CD14-positive monocyte (primary cell): ENCODE measurements at regions not wholly inside any gene's neighbourhood (a gene's known extent, or its start where the extent isn't known, plus 50 kb on each side); places are given as distances from the start of the nearest gene placed in this dataset.

Experiments used
- DNase-seq, 3 donors: peaks; one replicate each; pipeline ENCODE4 v3.0.0-alpha.2; 2011 to 2022
- H2AFZ ChIP-seq: 2 replicates; pipeline ENCODE4 v1.6.0; 2012; ENCODE audit warnings: mild to moderate bottlenecking, low read depth, low read length, inconsistent platforms; ENCODE audit not compliant: insufficient read depth, poor library complexity, severe bottlenecking
- H3K27ac ChIP-seq, 2 donors: 1 replicate in 1 of 2; 2 replicates in 1 of 2; pipeline ENCODE4 v1.5.1; 2012 to 2013; ENCODE audit warnings: low read length in 2 of 2, control low read depth in 1 of 2, inconsistent platforms in 1 of 2, low read depth in 1 of 2, mild to moderate bottlenecking in 1 of 2
- H3K27me3 ChIP-seq, 2 donors: one replicate each; pipeline versions ENCODE4 v1.6.0 to v1.6.1; 2011 to 2013; ENCODE audit warnings: low read length in 2 of 2; ENCODE audit not compliant: control insufficient read depth in 2 of 2, insufficient read depth in 2 of 2
- H3K36me3 ChIP-seq, 2 donors: replicated peaks in 1 of 2; 1 replicate in 1 of 2; 2 replicates in 1 of 2; pipeline versions ENCODE4 v1.5.1 to v1.6.1; 2012 to 2013; ENCODE audit warnings: low read length in 2 of 2, control low read depth in 1 of 2, inconsistent platforms in 1 of 2, mild to moderate bottlenecking in 1 of 2; ENCODE audit not compliant: insufficient read depth in 2 of 2, control insufficient read depth in 1 of 2
- H3K4me1 ChIP-seq, 2 donors: 1 replicate in 1 of 2; 2 replicates in 1 of 2; pipeline versions ENCODE4 v1.5.1 to v1.6.1; 2012 to 2013; ENCODE audit warnings: low read length in 2 of 2, control low read depth in 1 of 2, inconsistent platforms in 1 of 2, mild to moderate bottlenecking in 1 of 2, moderate library complexity in 1 of 2; ENCODE audit not compliant: insufficient read depth in 2 of 2, control insufficient read depth in 1 of 2
- H3K4me2 ChIP-seq: replicated peaks from 2 replicates; pipeline ENCODE3; 2012; ENCODE audit warnings: low read length, moderate library complexity, mild to moderate bottlenecking; ENCODE audit not compliant: poor library complexity, severe bottlenecking; ENCODE audit errors: extremely low read depth
- H3K4me3 ChIP-seq, 3 experiments: fragments of 200-600 bp in 1 of 3; sonication (generic) in 1 of 3; replicated peaks in 1 of 3; 1 replicate in 2 of 3; 2 replicates in 1 of 3; pipeline ENCODE4 v1.5.1; 2011 to 2013; ENCODE audit warnings: low read length in 3 of 3, mild to moderate bottlenecking in 3 of 3, control low read depth in 2 of 3, low read depth in 2 of 3, inconsistent platforms in 1 of 3, moderate library complexity in 1 of 3
- H3K79me2 ChIP-seq: 2 replicates; pipeline ENCODE4 v1.6.0; 2012; ENCODE audit warnings: mild to moderate bottlenecking, control low read depth, inconsistent platforms, low read length, moderate library complexity; ENCODE audit not compliant: insufficient read depth
- H3K9ac ChIP-seq: 2 replicates; pipeline ENCODE4 v1.6.0; 2017; ENCODE audit warnings: low read length, mild to moderate bottlenecking; ENCODE audit not compliant: insufficient read depth, poor library complexity, severe bottlenecking
- H3K9me3 ChIP-seq, 2 donors: replicated peaks in 1 of 2; 1 replicate in 1 of 2; 2 replicates in 1 of 2; pipeline versions ENCODE4 v1.5.1 to v1.6.1; 2012 to 2013; ENCODE audit warnings: low read length in 2 of 2, control low read depth in 1 of 2; ENCODE audit not compliant: control insufficient read depth in 1 of 2, insufficient read depth in 1 of 2
- H4K20me1 ChIP-seq: 2 replicates; pipeline ENCODE4 v1.6.0; 2012; ENCODE audit warnings: mild to moderate bottlenecking, low read length, control low read depth, moderate library complexity; ENCODE audit not compliant: insufficient read depth
- H3K27ac Mint-ChIP-seq, 7 donors: one replicate each; pipeline ENCODE4 v1.8.0; 2020; ENCODE audit warnings: mild to moderate bottlenecking in 7 of 7, mixed read lengths in 7 of 7, moderate library complexity in 6 of 7, inconsistent platforms in 2 of 7
- H3K27me3 Mint-ChIP-seq, 3 donors: one replicate each; pipeline ENCODE4 v1.8.0; 2021 to 2022; ENCODE audit warnings: low read depth in 3 of 3, mild to moderate bottlenecking in 3 of 3, mixed read lengths in 3 of 3, moderate library complexity in 3 of 3, inconsistent platforms in 1 of 3
- H3K36me3 Mint-ChIP-seq, 2 donors: one replicate each; pipeline ENCODE4 v1.8.0; 2020; ENCODE audit warnings: mixed read lengths in 2 of 2, inconsistent platforms in 1 of 2, mild to moderate bottlenecking in 1 of 2
- H3K4me1 Mint-ChIP-seq: one replicate; pipeline ENCODE4 v1.8.0; 2020; ENCODE audit warnings: mild to moderate bottlenecking, mixed read lengths
- H3K4me3 Mint-ChIP-seq, 2 donors: one replicate each; pipeline ENCODE4 v1.8.0; 2020; ENCODE audit warnings: mild to moderate bottlenecking in 2 of 2, mixed read lengths in 2 of 2, moderate library complexity in 1 of 2
- H3K9me3 Mint-ChIP-seq, 7 donors: one replicate each; pipeline ENCODE4 v1.8.0; 2020 to 2022; ENCODE audit warnings: mixed read lengths in 7 of 7, mild to moderate bottlenecking in 6 of 7, moderate library complexity in 6 of 7, inconsistent platforms in 2 of 7
- WGBS: methylation state at CpG from one replicate; pipeline ENCODE4 v1.1.5; 2013; ENCODE audit warnings: missing lambda C conversion rate; ENCODE audit not compliant: insufficient coverage; 5-methylcytosine and 5-hydroxymethylcytosine counted together
- intact Hi-C, 2 donors: fragments of 100-400 bp; cut with micrococcal nuclease; formaldehyde crosslinking; loops; one replicate each; pipeline versions ENCODE4 v1.15.0 to v1.15.1; 2023
- TF ChIP-seq, protein P1 (sequence below): fragments of 200-600 bp; IDR thresholded peaks from one replicate; pipeline ENCODE4 v1.8.0; 2022; ENCODE audit warnings: antibody characterized with exemption, mild to moderate bottlenecking

DNA sequence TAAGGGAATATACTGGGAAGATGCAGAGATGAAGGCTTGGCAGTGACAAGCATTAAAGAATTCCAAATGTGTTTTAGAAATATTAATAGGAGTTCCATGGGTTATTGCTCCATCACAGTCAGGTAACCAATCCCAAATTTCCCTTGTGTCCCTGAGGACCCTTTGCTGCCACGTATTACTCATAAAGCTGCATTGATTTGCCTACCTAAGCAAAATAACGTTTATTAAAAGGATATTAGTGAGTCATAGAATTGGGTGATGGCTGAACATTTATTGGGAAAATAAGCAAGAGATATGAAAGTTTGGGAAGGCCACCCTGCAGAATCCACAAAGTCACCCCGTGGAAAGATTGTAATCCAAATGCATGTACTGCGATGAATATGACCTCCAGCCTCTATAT is 782.1 kb downstream of the RAPGEF2 start:
- Histone ChIP-seq H3K4me3 (no peak overlapping the region), H3K79me2 (no peaks in the 10 kb centered on the region), H3K9me3 (no peaks in the 10 kb centered on the region), H3K27me3 (no peaks in the 10 kb centered on the region), H3K4me2 (no peak overlapping the region), H3K9ac (no peak overlapping the region), H4K20me1 (no peaks in the 10 kb centered on the region), H2AFZ (no peak overlapping the region), H3K36me3 (no peaks in the 10 kb centered on the region), H3K27ac (no peak overlapping the region), H3K4me1 (no peaks in the 10 kb centered on the region)
- H3K9me3 Mint-ChIP-seq = peaks cover 0 to 1% (median 0%) of the 10 kb centered on the region in 7 donors
- H3K4me3 Mint-ChIP-seq = no peak overlapping the region
- no peak for DNase-seq
- no peaks in the 10 kb centered on the region for H3K36me3 Mint-ChIP-seq
- H3K4me1 Mint-ChIP-seq = no peaks in the 10 kb centered on the region
- no CpG with 5 or more reads among the region's 4 CpGs for WGBS
- H3K27ac Mint-ChIP-seq = no peak overlapping the region
- no peaks in the 10 kb centered on the region for H3K27me3 Mint-ChIP-seq
- intact Hi-C loops = no loop called here
- TF ChIP-seq, protein P1, sequence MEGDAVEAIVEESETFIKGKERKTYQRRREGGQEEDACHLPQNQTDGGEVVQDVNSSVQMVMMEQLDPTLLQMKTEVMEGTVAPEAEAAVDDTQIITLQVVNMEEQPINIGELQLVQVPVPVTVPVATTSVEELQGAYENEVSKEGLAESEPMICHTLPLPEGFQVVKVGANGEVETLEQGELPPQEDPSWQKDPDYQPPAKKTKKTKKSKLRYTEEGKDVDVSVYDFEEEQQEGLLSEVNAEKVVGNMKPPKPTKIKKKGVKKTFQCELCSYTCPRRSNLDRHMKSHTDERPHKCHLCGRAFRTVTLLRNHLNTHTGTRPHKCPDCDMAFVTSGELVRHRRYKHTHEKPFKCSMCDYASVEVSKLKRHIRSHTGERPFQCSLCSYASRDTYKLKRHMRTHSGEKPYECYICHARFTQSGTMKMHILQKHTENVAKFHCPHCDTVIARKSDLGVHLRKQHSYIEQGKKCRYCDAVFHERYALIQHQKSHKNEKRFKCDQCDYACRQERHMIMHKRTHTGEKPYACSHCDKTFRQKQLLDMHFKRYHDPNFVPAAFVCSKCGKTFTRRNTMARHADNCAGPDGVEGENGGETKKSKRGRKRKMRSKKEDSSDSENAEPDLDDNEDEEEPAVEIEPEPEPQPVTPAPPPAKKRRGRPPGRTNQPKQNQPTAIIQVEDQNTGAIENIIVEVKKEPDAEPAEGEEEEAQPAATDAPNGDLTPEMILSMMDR = no peak

DNA sequence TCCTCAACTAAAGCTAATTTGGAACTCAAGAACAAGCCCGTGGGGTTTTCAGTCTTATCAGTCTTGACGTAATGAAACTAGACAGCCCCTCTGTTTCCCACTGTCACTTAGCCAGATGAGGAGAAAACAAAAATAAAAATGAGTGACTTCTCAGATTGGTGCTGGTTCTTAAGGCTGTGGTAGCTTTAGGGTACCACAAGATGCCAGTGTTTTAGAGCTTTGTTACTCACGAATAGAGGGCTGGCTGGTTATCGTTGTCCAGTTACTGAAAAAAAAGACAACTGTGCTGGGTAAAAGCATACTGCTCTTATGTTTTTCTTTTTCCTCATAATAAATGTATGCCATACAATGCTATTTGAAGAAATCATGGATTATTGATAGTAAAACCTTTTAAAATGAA is 796.7 kb downstream of the RAPGEF2 start:
- no peaks in the 10 kb centered on the region for H3K79me2 ChIP-seq
- TF ChIP-seq, protein P1 = no peak

More for the DNA sequence above, 796.7 kb downstream of the RAPGEF2 start:
- no peak overlapping the region for H3K27ac Mint-ChIP-seq
- intact Hi-C loops = no loop called here
- H3K27me3 ChIP-seq = no peaks in the 10 kb centered on the region
- H3K4me3 Mint-ChIP-seq = no peak overlapping the region
- H2AFZ ChIP-seq = no peak overlapping the region
- no peak overlapping the region for H3K4me2 ChIP-seq
- peaks cover 0 to 4% (median 0%) of the 10 kb centered on the region in 7 donors for H3K9me3 Mint-ChIP-seq
- no peaks in the 10 kb centered on the region for H3K9me3 ChIP-seq
- H4K20me1 ChIP-seq = no peaks in the 10 kb centered on the region
- no CpG with 5 or more reads among the region's 4 CpGs for WGBS
- H3K4me1 Mint-ChIP-seq = no peaks in the 10 kb centered on the region
- H3K27ac ChIP-seq = no peak overlapping the region
- H3K27me3 Mint-ChIP-seq = peaks cover 0 to 3% (median 2%) of the 10 kb centered on the region in 3 donors
- DNase-seq = no peak
- H3K36me3 ChIP-seq = no peaks in the 10 kb centered on the region
- H3K4me3 ChIP-seq = no peak overlapping the region
- no peak overlapping the region for H3K9ac ChIP-seq
- no peaks in the 10 kb centered on the region for H3K36me3 Mint-ChIP-seq
- H3K4me1 ChIP-seq = no peaks in the 10 kb centered on the region
